H1 (cell line): ENCODE measurements at regions not wholly inside any gene's neighbourhood (a gene's known extent, or its start where the extent isn't known, plus 50 kb on each side); places are given as distances from the start of the nearest gene placed in this dataset.

Experiments used
- CTCF ChIA-PET: fragments of 300-600 bp; sonication (Branson Sonifier 250); formaldehyde crosslinking; loops from one replicate; lab custom pipeline; 2021; ENCODE audit not compliant: partially characterized antibody; lab: Charles Lee
- POLR2A ChIA-PET: fragments of 300-600 bp; sonication (Branson Sonifier 250); formaldehyde crosslinking; loops from one replicate; lab custom pipeline; 2021; ENCODE audit warnings: inconsistent platforms; ENCODE audit not compliant: partially characterized antibody; lab: Charles Lee
- DNase-seq, 2 experiments: peaks; one replicate each; pipeline versions ENCODE4 v3.0.0 to v3.0.0-alpha.2; 2010 to 2022; ENCODE audit warnings: low spot score in 2 of 2, low read depth in 1 of 2, mixed read lengths in 1 of 2
- FAIRE-seq: peaks from 2 replicates; lab custom pipeline; 2011; peaks lifted over from hg19 to GRCh38; lab: Jason Lieb, UNC
- H2AFZ ChIP-seq: 2 replicates; pipeline ENCODE4 v1.8.1; 2012; ENCODE audit warnings: low read length, inconsistent platforms
- H2AK5ac ChIP-seq: 2 replicates; pipeline ENCODE4 v1.6.1; 2013; ENCODE audit warnings: low read depth, low read length
- H2BK120ac ChIP-seq: replicated peaks from 2 replicates; pipeline ENCODE3; 2013; ENCODE audit warnings: low read depth, low read length, inconsistent platforms
- H2BK12ac ChIP-seq: 2 replicates; pipeline ENCODE4 v1.6.1; 2013; ENCODE audit warnings: low read depth, low read length
- H2BK15ac ChIP-seq: 2 replicates; pipeline ENCODE4 v1.6.1; 2013; ENCODE audit warnings: low read length
- H2BK20ac ChIP-seq: 2 replicates; pipeline ENCODE4 v1.6.1; 2013; ENCODE audit warnings: low read length
- H2BK5ac ChIP-seq: 2 replicates; pipeline ENCODE4 v1.6.1; 2013; ENCODE audit warnings: low read depth, low read length
- H3K14ac ChIP-seq: 2 replicates; pipeline ENCODE4 v1.6.1; 2013; ENCODE audit warnings: inconsistent platforms; ENCODE audit not compliant: insufficient read length
- H3K18ac ChIP-seq: 2 replicates; pipeline ENCODE4 v1.6.1; 2013; ENCODE audit warnings: low read length; ENCODE audit errors: extremely low read depth
- H3K23ac ChIP-seq: 2 replicates; pipeline ENCODE4 v1.6.1; 2013; ENCODE audit warnings: inconsistent platforms; ENCODE audit not compliant: insufficient read length
- H3K23me2 ChIP-seq: 2 replicates; pipeline ENCODE4 v1.6.1; 2013; ENCODE audit warnings: low read depth, low read length
- H3K27ac ChIP-seq: 2 replicates; pipeline ENCODE4 v1.6.1; 2011; ENCODE audit warnings: low read depth, low read length, inconsistent platforms
- H3K27me3 ChIP-seq, 4 experiments: replicated peaks in 1 of 4; 1 replicate in 1 of 4; 2 replicates in 3 of 4; pipeline versions ENCODE4 v1.6.1 to v1.8.1; 2011 to 2013; ENCODE audit warnings: low read length in 3 of 4, mild to moderate bottlenecking in 3 of 4, inconsistent platforms in 2 of 4, mixed read lengths in 2 of 4, moderate library complexity in 1 of 4; ENCODE audit not compliant: control insufficient read depth in 3 of 4, insufficient read depth in 3 of 4; ENCODE audit errors: extremely low read depth in 1 of 4
- H3K36me3 ChIP-seq, 4 experiments: 2 replicates each; pipeline versions ENCODE4 v1.6.1 to v1.8.1; 2011 to 2013; ENCODE audit warnings: mild to moderate bottlenecking in 4 of 4, low read length in 3 of 4, moderate library complexity in 2 of 4, control low read depth in 1 of 4, inconsistent platforms in 1 of 4; ENCODE audit not compliant: insufficient read depth in 4 of 4, control insufficient read depth in 2 of 4
- H3K4ac ChIP-seq: replicated peaks from 2 replicates; pipeline ENCODE3; 2013; ENCODE audit warnings: low read length, low read depth, mixed read lengths, inconsistent platforms; ENCODE audit not compliant: insufficient read length
- H3K4me1 ChIP-seq, 4 experiments: replicated peaks in 1 of 4; 1 replicate in 1 of 4; 2 replicates in 3 of 4; pipeline versions ENCODE4 v1.6.1 to v1.8.1; 2011 to 2013; ENCODE audit warnings: low read length in 3 of 4, inconsistent platforms in 2 of 4, mixed read lengths in 1 of 4; ENCODE audit not compliant: insufficient read depth in 4 of 4, control insufficient read depth in 3 of 4
- H3K4me2 ChIP-seq, 2 experiments: 2 replicates each; pipeline versions ENCODE4 v1.6.1 to v1.8.1; 2011 to 2013; ENCODE audit warnings: low read depth in 2 of 2, low read length in 2 of 2, control low read depth in 1 of 2, inconsistent platforms in 1 of 2, mild to moderate bottlenecking in 1 of 2; ENCODE audit not compliant: insufficient read depth in 1 of 2
- H3K4me3 ChIP-seq, 4 experiments: fragments of 200-600, 300-600 bp in 1 of 4; sonication (generic), shearing (Covaris generic), sonication (Bioruptor Twin) in 1 of 4; 2 replicates each; pipeline versions ENCODE4 v1.5.1 to v1.8.1; 2011 to 2016; ENCODE audit warnings: low read length in 4 of 4, low read depth in 3 of 4, control low read depth in 2 of 4, inconsistent platforms in 2 of 4, mild to moderate bottlenecking in 2 of 4, mixed read lengths in 1 of 4, moderate library complexity in 1 of 4; ENCODE audit not compliant: insufficient read depth in 2 of 4; ENCODE audit errors: extremely low read depth in 1 of 4
- H3K56ac ChIP-seq: replicated peaks from 2 replicates; pipeline ENCODE3; 2013; ENCODE audit warnings: low read depth, mild to moderate bottlenecking, mixed read lengths, low read length, inconsistent platforms; ENCODE audit not compliant: insufficient read length
- H3K79me1 ChIP-seq: 2 replicates; pipeline ENCODE4 v1.6.1; 2013; ENCODE audit warnings: low read depth, low read length, control low read depth
- H3K79me2 ChIP-seq, 2 experiments: 2 replicates each; pipeline versions ENCODE4 v1.6.1 to v1.8.1; 2012 to 2013; ENCODE audit warnings: low read length in 2 of 2, mild to moderate bottlenecking in 2 of 2, inconsistent platforms in 1 of 2; ENCODE audit not compliant: insufficient read depth in 2 of 2, control insufficient read depth in 1 of 2
- H3K9ac ChIP-seq, 4 experiments: replicated peaks in 1 of 4; 1 replicate in 1 of 4; 2 replicates in 3 of 4; pipeline versions ENCODE4 v1.6.1 to v1.8.1; 2011 to 2013; ENCODE audit warnings: low read depth in 3 of 4, low read length in 3 of 4, control low read depth in 2 of 4, mild to moderate bottlenecking in 2 of 4, moderate library complexity in 2 of 4, inconsistent platforms in 1 of 4; ENCODE audit errors: extremely low read depth in 1 of 4
- H3K9me3 ChIP-seq, 2 experiments: 2 replicates each; pipeline versions ENCODE4 v1.6.1 to v1.8.1; 2012 to 2013; ENCODE audit warnings: mild to moderate bottlenecking in 2 of 2, moderate library complexity in 2 of 2, control low read depth in 1 of 2, inconsistent platforms in 1 of 2, low read depth in 1 of 2, low read length in 1 of 2, mixed read lengths in 1 of 2; ENCODE audit not compliant: insufficient read depth in 2 of 2
- H4K20me1 ChIP-seq, 2 experiments: replicated peaks in 1 of 2; 2 replicates each; pipeline versions ENCODE3 to v1.8.1; 2011 to 2013; ENCODE audit warnings: inconsistent platforms in 2 of 2, low read length in 2 of 2, mild to moderate bottlenecking in 1 of 2; ENCODE audit not compliant: insufficient read depth in 2 of 2, control insufficient read depth in 1 of 2
- H4K5ac ChIP-seq: 2 replicates; pipeline ENCODE4 v1.6.1; 2013; ENCODE audit warnings: low read length, low read depth, mixed read lengths, inconsistent platforms; ENCODE audit not compliant: insufficient read length
- H4K8ac ChIP-seq: 2 replicates; pipeline ENCODE4 v1.8.0; 2013; ENCODE audit warnings: mild to moderate bottlenecking, moderate library complexity, low read length, inconsistent platforms; ENCODE audit not compliant: insufficient read depth; ENCODE audit errors: extremely low read depth
- H4K91ac ChIP-seq: replicated peaks from 2 replicates; pipeline ENCODE3; 2013; ENCODE audit warnings: low read length, mixed read lengths, inconsistent platforms; ENCODE audit not compliant: insufficient read length
- CHD1 ChIP-seq: IDR thresholded peaks from 2 replicates; pipeline ENCODE4 v1.6.1; 2012; ENCODE audit warnings: low read depth, low read length, improper control_type of control experiment
- CREB1 ChIP-seq: IDR thresholded peaks from 2 replicates; pipeline ENCODE4 v1.6.1; 2012; ENCODE audit warnings: inconsistent platforms
- WGBS, 2 experiments: shearing (Covaris generic) in 1 of 2; methylation state at CpG; one replicate each; pipeline versions ENCODE4 v1.1.6 to v1.1.7; 2013 to 2015; ENCODE audit warnings: low lambda C conversion rate in 2 of 2, mixed read lengths in 2 of 2, inconsistent platforms in 1 of 2, low coverage in 1 of 2, missing lambda C conversion rate in 1 of 2; ENCODE audit not compliant: insufficient replicate concordance in 2 of 2, insufficient coverage in 1 of 2, insufficient read length in 1 of 2; ENCODE audit errors: extremely low coverage in 1 of 2, missing lambda C conversion rate in 1 of 2; 5-methylcytosine and 5-hydroxymethylcytosine counted together

DNA sequence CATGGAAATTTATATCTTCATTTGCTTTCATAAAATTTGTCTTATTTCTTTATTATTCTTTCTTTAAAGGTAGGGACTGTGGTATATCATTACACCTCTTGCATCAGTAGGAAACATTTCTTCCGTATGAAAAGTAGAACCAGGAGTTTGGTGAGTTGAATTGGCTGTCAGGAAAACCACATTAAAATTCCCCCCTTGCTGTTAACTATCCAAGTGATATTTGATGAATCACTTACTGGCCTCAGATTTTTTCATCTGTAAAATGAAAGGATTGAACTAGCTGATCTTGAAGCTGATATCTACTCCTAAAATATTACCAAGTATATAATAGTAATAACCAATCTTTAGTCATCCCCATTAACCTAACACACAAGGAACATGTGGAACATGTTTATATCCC, 460.9 kb downstream of the GJA1 start:
- Histone ChIP-seq H2BK5ac (no peak overlapping the region), H3K4me1 (peaks cover 0 to 2% (median 0%) of the 10 kb centered on the region in 4 experiments; a peak in 1 of 7 replicates), H2AK5ac (no peak overlapping the region), H4K91ac (no peak overlapping the region), H2BK12ac (no peak overlapping the region), H4K8ac (no peak overlapping the region), H2BK120ac (no peak overlapping the region), H4K5ac (no peak overlapping the region), H3K14ac (no peak overlapping the region), H3K9me3 (no peaks in the 10 kb centered on the region), H3K4me2 (no peak overlapping the region), H3K4ac (no peak overlapping the region), H4K20me1 (no peaks in the 10 kb centered on the region), H3K56ac (no peak overlapping the region), H2AFZ (no peak overlapping the region), H3K27ac (no peak overlapping the region), H2BK20ac (no peak overlapping the region), H3K18ac (no peak overlapping the region), H3K79me1 (no peaks in the 10 kb centered on the region), H3K79me2 (no peaks in the 10 kb centered on the region), H2BK15ac (no peak overlapping the region), H3K9ac (no peak overlapping the region), H3K36me3 (no peaks in the 10 kb centered on the region), H3K27me3 (no peaks in the 10 kb centered on the region), H3K23ac (no peak overlapping the region), H3K4me3 (no peak overlapping the region), H3K23me2 (no peaks in the 10 kb centered on the region)
- DNase-seq = no peak
- no peak for TF ChIP-seq CREB1
- TF ChIP-seq CHD1 = no peak
- FAIRE-seq = no peak
- WGBS, 2 experiments = 86% methylated on average over 1 of the region's 1 CpG; no CpG with 5 or more reads in 1 of the 2 experiments
- ChIA-PET POLR2A (no interaction called here), CTCF (interaction anchor here (1.1 to 1.2 kb wide), 2 partner anchors 23 to 25 kb away, joined by 3 read pairs; no protein-coding TSS in a partner anchor)
